Adrenal gland (tissue), 5 donors: ENCODE measurements at regions not wholly inside any gene's neighbourhood (a gene's known extent, or its start where the extent isn't known, plus 50 kb on each side); places are given as distances from the start of the nearest gene placed in this dataset.

ENCODE experiments used
- POLR2A ChIP-seq, 2 donors: fragments of 450-650 bp; IDR thresholded peaks; one replicate each; pipeline ENCODE4 v1.6.1; 2017; ENCODE audit warnings: antibody characterized with exemption in 2 of 2, mild to moderate bottlenecking in 2 of 2, moderate library complexity in 1 of 2
- TF ChIP-seq, protein P1 (sequence below), 6 experiments: fragments of 450-650 bp in 4 of 6; fragments of 200-600 bp in 2 of 6; sonication (generic) in 1 of 6; IDR thresholded peaks; 1 replicate in 5 of 6; 2 replicates in 1 of 6; pipeline versions ENCODE4 v1.5.1 to v1.8.0; 2016 to 2021; ENCODE audit warnings: antibody characterized with exemption in 6 of 6, mild to moderate bottlenecking in 2 of 6, moderate library complexity in 1 of 6
- donor health status: DM: no; HTN: no; CAD: no.

GRCh38 chr12:93230326-93230720, 147.4 kb upstream of the NUDT4 start:
- TF ChIP-seq, protein P1, sequence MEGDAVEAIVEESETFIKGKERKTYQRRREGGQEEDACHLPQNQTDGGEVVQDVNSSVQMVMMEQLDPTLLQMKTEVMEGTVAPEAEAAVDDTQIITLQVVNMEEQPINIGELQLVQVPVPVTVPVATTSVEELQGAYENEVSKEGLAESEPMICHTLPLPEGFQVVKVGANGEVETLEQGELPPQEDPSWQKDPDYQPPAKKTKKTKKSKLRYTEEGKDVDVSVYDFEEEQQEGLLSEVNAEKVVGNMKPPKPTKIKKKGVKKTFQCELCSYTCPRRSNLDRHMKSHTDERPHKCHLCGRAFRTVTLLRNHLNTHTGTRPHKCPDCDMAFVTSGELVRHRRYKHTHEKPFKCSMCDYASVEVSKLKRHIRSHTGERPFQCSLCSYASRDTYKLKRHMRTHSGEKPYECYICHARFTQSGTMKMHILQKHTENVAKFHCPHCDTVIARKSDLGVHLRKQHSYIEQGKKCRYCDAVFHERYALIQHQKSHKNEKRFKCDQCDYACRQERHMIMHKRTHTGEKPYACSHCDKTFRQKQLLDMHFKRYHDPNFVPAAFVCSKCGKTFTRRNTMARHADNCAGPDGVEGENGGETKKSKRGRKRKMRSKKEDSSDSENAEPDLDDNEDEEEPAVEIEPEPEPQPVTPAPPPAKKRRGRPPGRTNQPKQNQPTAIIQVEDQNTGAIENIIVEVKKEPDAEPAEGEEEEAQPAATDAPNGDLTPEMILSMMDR (IDR thresholded peaks at IDR 0.05): no peak
- TF ChIP-seq POLR2A (IDR thresholded peaks at IDR 0.05): no peak
